K562 (cell line): ENCODE measurements at regions not wholly inside any gene's neighbourhood (a gene's known extent, or its start where the extent isn't known, plus 50 kb on each side); places are given as distances from the start of the nearest gene placed in this dataset.
A peak's percentile ranks its signal among the peaks of the same experiment; 100 is the strongest.

Source experiments
- ATAC-seq: fragments of 200-7000 bp; cut with Tn5 transposase; 3 replicates; pipeline ENCODE4 v1.9.1; 2020; ENCODE audit warnings: moderate library complexity
- BruUV-seq: library from RNA; stranded (reverse); fragments of 400-500 nt; replicated peaks from 2 replicates; lab custom pipeline; 2021; lab: Mats Ljungman, UMichigan
- CTCF ChIA-PET: fragments of 300-600 bp; formaldehyde crosslinking; extraction: SDS; loops from one replicate; lab custom pipeline; 2021; ENCODE audit warnings: low intra/inter-chr PET ratio; lab: Yijun Ruan, JAX
- POLR2A ChIA-PET: fragments of 300-600, 350-650 bp; sonication (Branson Sonifier 250); formaldehyde crosslinking; extraction: SDS; loops from one replicate; lab custom pipeline; 2021; ENCODE audit warnings: antibody characterized with exemption, inconsistent platforms; lab: Yijun Ruan, JAX
- DNase-seq, 4 experiments: peaks; one replicate each; pipeline versions ENCODE4 v3.0.0 to v3.0.0-alpha.2; 2011 to 2018; ENCODE audit warnings: low spot score in 3 of 4, mixed read lengths in 3 of 4; ENCODE audit errors: extremely low read depth in 1 of 4
- FAIRE-seq: peaks from 2 replicates; lab custom pipeline; 2011; peaks lifted over from hg19 to GRCh38; lab: Jason Lieb, UNC
- H2AFZ ChIP-seq: 2 replicates; pipeline ENCODE4 v1.6.0; 2011; ENCODE audit warnings: low read depth, low read length, control low read depth, inconsistent platforms
- H3K27ac ChIP-seq: fragments of 200-600 bp; 3 replicates; pipeline ENCODE4 v1.8.0; 2011; ENCODE audit warnings: low read depth, mild to moderate bottlenecking, control low read depth, inconsistent platforms, low read length, moderate library complexity, mixed read lengths; ENCODE audit errors: extremely low read depth
- H3K27me3 ChIP-seq, 2 experiments: fragments of 300-600 bp in 1 of 2; 2 replicates in 1 of 2; 3 replicates in 1 of 2; pipeline versions ENCODE4 v1.6.0 to v1.8.0; 2011; ENCODE audit warnings: inconsistent platforms in 2 of 2, low read length in 2 of 2, mild to moderate bottlenecking in 1 of 2, mixed read lengths in 1 of 2, moderate library complexity in 1 of 2; ENCODE audit not compliant: control insufficient read depth in 2 of 2, insufficient read depth in 2 of 2
- H3K36me3 ChIP-seq: fragments of 300-600 bp; 3 replicates; pipeline ENCODE4 v1.8.0; 2011; ENCODE audit warnings: mild to moderate bottlenecking, low read length, inconsistent platforms; ENCODE audit not compliant: control insufficient read depth, insufficient read depth
- H3K4me1 ChIP-seq, 2 experiments: fragments of 200-600 bp in 1 of 2; replicated peaks in 1 of 2; 2 replicates in 1 of 2; 3 replicates in 1 of 2; pipeline versions ENCODE4 v1.5.1 to v1.8.0; 2011; ENCODE audit warnings: inconsistent platforms in 2 of 2, low read length in 2 of 2, mild to moderate bottlenecking in 1 of 2, mixed read lengths in 1 of 2, moderate library complexity in 1 of 2; ENCODE audit not compliant: control insufficient read depth in 2 of 2, insufficient read depth in 2 of 2
- H3K4me2 ChIP-seq: 2 replicates; pipeline ENCODE4 v1.6.1; 2011; ENCODE audit warnings: low read length, control low read depth, inconsistent platforms, mixed read lengths; ENCODE audit not compliant: insufficient read depth
- H3K4me3 ChIP-seq: fragments of 200-600 bp; sonication (generic), shearing (Covaris generic); 2 replicates; pipeline ENCODE4 v1.5.1; 2016; ENCODE audit warnings: control low read depth, inconsistent platforms
- H3K79me2 ChIP-seq: fragments of 200-600 bp; 3 replicates; pipeline ENCODE4 v1.8.0; 2011; ENCODE audit warnings: low read length, inconsistent platforms; ENCODE audit not compliant: control insufficient read depth, insufficient read depth
- H3K9ac ChIP-seq, 2 experiments: 2 replicates each; pipeline versions ENCODE4 v1.6.0 to v1.6.1; 2011; ENCODE audit warnings: low read depth in 2 of 2, low read length in 2 of 2, control low read depth in 1 of 2, inconsistent platforms in 1 of 2, mild to moderate bottlenecking in 1 of 2, mixed read lengths in 1 of 2; ENCODE audit not compliant: insufficient read depth in 1 of 2
- H3K9me1 ChIP-seq: one replicate; pipeline ENCODE4 v1.6.0; 2011; ENCODE audit warnings: inconsistent platforms, mild to moderate bottlenecking, low read length, moderate library complexity; ENCODE audit not compliant: control insufficient read depth, insufficient read depth
- H3K9me3 ChIP-seq: replicated peaks from 2 replicates; pipeline ENCODE4 v1.5.1; 2011; ENCODE audit warnings: low read depth, low read length, inconsistent platforms; ENCODE audit not compliant: control insufficient read depth, insufficient read depth
- H4K20me1 ChIP-seq: replicated peaks from 2 replicates; pipeline ENCODE4 v1.6.1; 2011; ENCODE audit warnings: low read length, inconsistent platforms, mixed read lengths; ENCODE audit not compliant: control insufficient read depth, insufficient read depth
- ARID1B ChIP-seq: fragments of 450-650 bp; IDR thresholded peaks from 2 replicates; pipeline ENCODE4 v1.6.1; 2016; ENCODE audit warnings: antibody characterized with exemption, mild to moderate bottlenecking, inconsistent platforms
- CBFA2T2 ChIP-seq: fragments of 450-650 bp; conservative IDR thresholded peaks from 2 replicates; pipeline ENCODE4 v1.6.1; 2017; ENCODE audit warnings: mild to moderate bottlenecking
- CBFA2T3 ChIP-seq: fragments of 450-650 bp; IDR thresholded peaks from 2 replicates; pipeline ENCODE4 v1.6.1; 2017
- CTBP1 ChIP-seq: fragments of 450-650 bp; IDR thresholded peaks from 2 replicates; pipeline ENCODE4 v1.6.1; 2016; ENCODE audit warnings: borderline replicate concordance
- FOSL1 ChIP-seq: fragments of 200-800 bp; sonication (Bioruptor generic); conservative IDR thresholded peaks from 2 replicates; pipeline ENCODE4 v1.6.1; 2016; ENCODE audit warnings: missing genetic modification characterization, missing compliant biosample characterization
- JUND ChIP-seq, 2 experiments: IDR thresholded peaks; 2 replicates in 1 of 2; 3 replicates in 1 of 2; pipeline ENCODE4 v1.6.1; 2011; ENCODE audit warnings: borderline replicate concordance in 2 of 2, low read depth in 2 of 2, low read length in 2 of 2, improper control_type of control experiment in 1 of 2, missing biosample characterization in 1 of 2, missing genetic modification characterization in 1 of 2, missing genetic modification reagents in 1 of 2
- NFATC3 ChIP-seq: fragments of 450-650 bp; IDR thresholded peaks from 2 replicates; pipeline ENCODE4 v1.6.1; 2017; ENCODE audit warnings: mild to moderate bottlenecking
- POLR2AphosphoS5 ChIP-seq: IDR thresholded peaks from 2 replicates; pipeline ENCODE4 v1.6.1; 2011; ENCODE audit warnings: mild to moderate bottlenecking, low read depth, low read length, moderate library complexity; ENCODE audit not compliant: control insufficient read depth, insufficient read depth
- SMARCA4 ChIP-seq: fragments of 450-650 bp; IDR thresholded peaks from 2 replicates; pipeline ENCODE4 v1.6.1; 2016
- TARDBP ChIP-seq: fragments of 450-650 bp; IDR thresholded peaks from 2 replicates; pipeline ENCODE4 v1.6.1; 2016
- TCF3 ChIP-seq: sonication (generic); formaldehyde crosslinking; IDR thresholded peaks from 2 replicates; pipeline ENCODE4 v1.4.0; 2020; ENCODE audit warnings: mild to moderate bottlenecking, missing genetic modification reagents
- TFAM ChIP-seq: fragments of 250-450 bp; sonication (Bioruptor Pico); conservative IDR thresholded peaks from 2 replicates; pipeline ENCODE4 v1.5.0; 2021; ENCODE audit warnings: mild to moderate bottlenecking, moderate library complexity
- ZBED1 ChIP-seq: IDR thresholded peaks from 2 replicates; pipeline ENCODE4 v1.6.1; 2014
- ZNF354B ChIP-seq: fragments of 250-450 bp; sonication (Bioruptor Pico); IDR thresholded peaks from 2 replicates; pipeline ENCODE4 v1.4.0; 2020
- ZNF507 ChIP-seq: conservative IDR thresholded peaks from 2 replicates; pipeline ENCODE4 v1.6.1; 2017; ENCODE audit warnings: missing genetic modification characterization, missing compliant biosample characterization
- WGBS: fragments of 100-300 bp; shearing (Covaris generic); methylation state at CpG from one replicate; pipeline ENCODE4 v1.1.6; 2016; ENCODE audit warnings: low coverage, mixed read lengths; ENCODE audit not compliant: insufficient coverage; ENCODE audit errors: missing lambda C conversion rate; 5-methylcytosine and 5-hydroxymethylcytosine counted together
- in situ Hi-C: fragments of 300-500 bp; cut with MboI; formaldehyde crosslinking; loops from 4 replicates; pipeline ENCODE4 v1.15.0; 2018; ENCODE audit warnings: inconsistent platforms, mixed read lengths
- intact Hi-C: fragments of 100-400 bp; cut with micrococcal nuclease; formaldehyde crosslinking; loops from 2 replicates; pipeline ENCODE4 v1.14.2; 2022

GRCh38 chr1:30174499-30174898, 548.9 kb downstream of the MATN1 start:
- FAIRE-seq (peak; percentile 48), ATAC-seq (no peak), DNase-seq (no peak)
- CTCF ChIA-PET = no interaction called here
- H3K79me2 ChIP-seq = no peaks in the 10 kb centered on the region
- peaks cover 0 to 2% of the 10 kb centered on the region in 2 experiments; a peak in 1 of 5 replicates for H3K27me3 ChIP-seq
- H3K9me1 ChIP-seq = no peaks in the 10 kb centered on the region
- BruUV-seq = no TSS peak
- no peak overlapping the region for H3K27ac ChIP-seq
- H3K9ac ChIP-seq = no peak overlapping the region
- peaks cover 4 to 5% of the 10 kb centered on the region in 2 experiments; a peak in 4 of 5 replicates for H3K4me1 ChIP-seq
- WGBS = 4% methylated on average over 2 of the region's 2 CpGs
- H4K20me1 ChIP-seq = no peaks in the 10 kb centered on the region
- no peaks in the 10 kb centered on the region for H3K9me3 ChIP-seq
- POLR2A ChIA-PET = no interaction called here
- TF ChIP-seq JUND (IDR thresholded peaks at IDR 0.05; ENCODE audit: borderline replicate concordance, low read depth, low read length) = peak; percentile 44; the same call in 1 of the 2 replicates
- peak; percentile 29; the same call in 1 of the 3 replicates for TF ChIP-seq JUND (tag; IDR thresholded peaks at IDR 0.05; ENCODE audit: borderline replicate concordance, low read depth, low read length)
- TF ChIP-seq CBFA2T2 = peak; percentile 50
- TF ChIP-seq FOSL1 (tag) = peak; percentile 80
- no peak for TF ChIP-seq ZNF354B (CRISPR knock-in tag)
- peak; percentile 62 for TF ChIP-seq ARID1B
- TF ChIP-seq ZBED1 = no peak
- TF ChIP-seq TARDBP = no peak
- TF ChIP-seq ZNF507 (tag) = no peak
- TF ChIP-seq TCF3 = peak; percentile 46
- no peak for TF ChIP-seq TFAM (CRISPR knock-in tag)
- 0 out of 2 replicates have a peak, but pooled peaks have one; percentile 15 for TF ChIP-seq CTBP1
- peak; percentile 69 for TF ChIP-seq CBFA2T3
- TF ChIP-seq POLR2AphosphoS5 = no peak
- no peak for TF ChIP-seq NFATC3
- TF ChIP-seq SMARCA4 = peak; percentile 35; the same call in 1 of the 2 replicates
- intact Hi-C loops (no loop called here), in situ Hi-C loops (no loop called here)
- no peak overlapping the region for H2AFZ ChIP-seq
- H3K4me3 ChIP-seq = no peak overlapping the region
- no peak overlapping the region for H3K4me2 ChIP-seq
- no peaks in the 10 kb centered on the region for H3K36me3 ChIP-seq
